Activated T-cell treated with anti-CD3 and anti-CD28 coated beads, Interleukin-2, amount 50 U/mL, for 72 hours (primary cell): ENCODE measurements at regions not wholly inside any gene's neighbourhood (a gene's known extent, or its start where the extent isn't known, plus 50 kb on each side); places are given as distances from the start of the nearest gene placed in this dataset.
A peak's percentile ranks its signal among the peaks of the same experiment; 100 is the strongest.

Experiments
- ATAC-seq, 2 donors: fragments of 150-1000 bp; cut with Tn5 transposase; replicated peaks in 1 of 2; 2 replicates each; pipeline ENCODE4 v1.10.0; 2021; ENCODE audit warnings: moderate library complexity in 2 of 2, mild to moderate bottlenecking in 1 of 2
- DNase-seq, 2 donors: peaks; one replicate each; pipeline ENCODE4 v3.0.0; 2021 to 2022; ENCODE audit warnings: mixed read lengths in 1 of 2
- H3K27ac Mint-ChIP-seq: one replicate; pipeline ENCODE4 v1.8.0; 2022; ENCODE audit warnings: mild to moderate bottlenecking, moderate library complexity, mixed read lengths
- H3K27me3 Mint-ChIP-seq: one replicate; pipeline ENCODE4 v1.8.0; 2022; ENCODE audit warnings: low read depth, mixed read lengths
- H3K36me3 Mint-ChIP-seq, 2 donors: one replicate each; pipeline ENCODE4 v1.8.0; 2022; ENCODE audit warnings: mixed read lengths in 2 of 2, mild to moderate bottlenecking in 1 of 2; ENCODE audit not compliant: insufficient read depth in 2 of 2
- H3K4me1 Mint-ChIP-seq: one replicate; pipeline ENCODE4 v1.8.0; 2022; ENCODE audit warnings: low read depth, mixed read lengths
- H3K4me3 Mint-ChIP-seq, 2 donors: one replicate each; pipeline ENCODE4 v1.8.0; 2022; ENCODE audit warnings: mild to moderate bottlenecking in 2 of 2, mixed read lengths in 2 of 2, moderate library complexity in 2 of 2
- H3K9me3 Mint-ChIP-seq, 2 donors: one replicate each; pipeline ENCODE4 v1.8.0; 2022; ENCODE audit warnings: mixed read lengths in 2 of 2

- Mint-ChIP-seq H3K27ac (no peak overlapping the region), H3K36me3 (peaks cover 0 to 4% of the 10 kb centered on the region in 2 donors), H3K4me1 (no peaks in the 10 kb centered on the region), H3K27me3 (no peaks in the 10 kb centered on the region), H3K4me3 (no peak overlapping the region), H3K9me3 (peaks cover 5 to 6% of the 10 kb centered on the region in 2 donors)
- DNase-seq, result no peak
- ATAC-seq, result no peak
These were observed 79.2 kb upstream of the CLMN start for GRCh38 chr14:95398630-95399547.

GRCh38 chr14:95397325-95397724 lies 77.6 kb upstream of the CLMN start:
- Mint-ChIP-seq H3K9me3 (peaks cover 5 to 6% of the 10 kb centered on the region in 2 donors), H3K36me3 (peaks cover 0 to 4% of the 10 kb centered on the region in 2 donors), H3K4me3 (no peak overlapping the region), H3K27ac (no peak overlapping the region), H3K27me3 (no peaks in the 10 kb centered on the region), H3K4me1 (no peaks in the 10 kb centered on the region)
- ATAC-seq (peak in 1 of 2 donors; percentile 9), DNase-seq (no peak)

- ATAC-seq, result no peak
- peaks cover 5 to 6% of the 10 kb centered on the region in 2 donors for H3K9me3 Mint-ChIP-seq
These were observed 76.5 kb upstream of the CLMN start for GRCh38 chr14:95396221-95396620.

GRCh38 chr14:95395098-95395737 lies 75.5 kb upstream of the CLMN start:
- Mint-ChIP-seq H3K4me3 (no peak overlapping the region), H3K4me1 (no peaks in the 10 kb centered on the region), H3K27ac (no peak overlapping the region), H3K27me3 (peaks cover 5% of the 10 kb centered on the region), H3K36me3 (peaks cover 0 to 4% of the 10 kb centered on the region in 2 donors), H3K9me3 (peaks cover 5 to 8% of the 10 kb centered on the region in 2 donors)
- peak in 1 of 2 donors; percentile 38 for ATAC-seq
- no peak for DNase-seq

More at GRCh38 chr14:95396221-95396620, 76.5 kb upstream of the CLMN start:
- no peak overlapping the region for H3K27ac Mint-ChIP-seq
- no peak overlapping the region for H3K4me3 Mint-ChIP-seq
- no peak for DNase-seq
- H3K4me1 Mint-ChIP-seq, result no peaks in the 10 kb centered on the region
- H3K36me3 Mint-ChIP-seq, result peaks cover 0 to 4% of the 10 kb centered on the region in 2 donors
- peaks cover 4% of the 10 kb centered on the region for H3K27me3 Mint-ChIP-seq

GRCh38 chr14:95394297-95395097 lies 74.8 kb upstream of the CLMN start:
- no peaks in the 10 kb centered on the region for H3K4me1 Mint-ChIP-seq
- H3K36me3 Mint-ChIP-seq, result peaks cover 0 to 4% of the 10 kb centered on the region in 2 donors
- no peak overlapping the region for H3K27ac Mint-ChIP-seq

GRCh38 chr14:95392841-95393240 lies 73.1 kb upstream of the CLMN start:
- Mint-ChIP-seq H3K36me3 (peaks cover 0 to 6% of the 10 kb centered on the region in 2 donors), H3K9me3 (peaks cover 5 to 8% of the 10 kb centered on the region in 2 donors), H3K4me1 (no peaks in the 10 kb centered on the region), H3K27me3 (peaks cover 10% of the 10 kb centered on the region), H3K4me3 (no peak overlapping the region), H3K27ac (no peak overlapping the region)
- DNase-seq (no peak), ATAC-seq (no peak)

More at GRCh38 chr14:95394297-95395097, 74.8 kb upstream of the CLMN start:
- Mint-ChIP-seq H3K4me3 (no peak overlapping the region), H3K27me3 (peaks cover 5% of the 10 kb centered on the region), H3K9me3 (peaks cover 5 to 8% of the 10 kb centered on the region in 2 donors)
- ATAC-seq (no peak), DNase-seq (no peak)

- H3K27me3 Mint-ChIP-seq, result peaks cover 16% of the 10 kb centered on the region
- H3K9me3 Mint-ChIP-seq, result peaks cover 5 to 8% of the 10 kb centered on the region in 2 donors
- no peak overlapping the region for H3K4me3 Mint-ChIP-seq
- H3K36me3 Mint-ChIP-seq, result peaks cover 0 to 6% of the 10 kb centered on the region in 2 donors
- H3K4me1 Mint-ChIP-seq, result no peaks in the 10 kb centered on the region
- ATAC-seq, result no peak
- no peak overlapping the region for H3K27ac Mint-ChIP-seq
- DNase-seq, result no peak
These were observed 71.6 kb upstream of the CLMN start for GRCh38 chr14:95391331-95391730.

- no peak for DNase-seq
- peaks cover 5 to 7% of the 10 kb centered on the region in 2 donors for H3K9me3 Mint-ChIP-seq
These were observed 69.8 kb upstream of the CLMN start for GRCh38 chr14:95389471-95390011.

GRCh38 chr14:95388699-95389098 lies 69.0 kb upstream of the CLMN start:
- Mint-ChIP-seq H3K9me3 (peaks cover 0 to 1% of the 10 kb centered on the region in 2 donors), H3K27ac (no peak overlapping the region), H3K4me1 (no peaks in the 10 kb centered on the region), H3K27me3 (peaks cover 22% of the 10 kb centered on the region), H3K36me3 (peaks cover 0 to 2% of the 10 kb centered on the region in 2 donors), H3K4me3 (no peak overlapping the region)
- no peak for DNase-seq
- ATAC-seq, result no peak

More at GRCh38 chr14:95389471-95390011, 69.8 kb upstream of the CLMN start:
- Mint-ChIP-seq H3K4me1 (no peaks in the 10 kb centered on the region), H3K36me3 (peaks cover 0 to 6% of the 10 kb centered on the region in 2 donors), H3K27ac (no peak overlapping the region), H3K4me3 (no peak overlapping the region), H3K27me3 (peaks cover 22% of the 10 kb centered on the region)
- no peak for ATAC-seq

GRCh38 chr14:95387826-95388445 lies 68.2 kb upstream of the CLMN start:
- peaks cover 0 to 1% of the 10 kb centered on the region in 2 donors for H3K9me3 Mint-ChIP-seq

GRCh38 chr14:95386536-95387095 lies 66.9 kb upstream of the CLMN start:
- Mint-ChIP-seq H3K36me3 (peaks cover 0 to 2% of the 10 kb centered on the region in 2 donors), H3K27ac (no peak overlapping the region), H3K27me3 (peaks cover 21% of the 10 kb centered on the region), H3K4me1 (no peaks in the 10 kb centered on the region), H3K4me3 (no peak overlapping the region), H3K9me3 (peaks cover 1% of the 10 kb centered on the region in 2 donors)
- no peak for DNase-seq
- ATAC-seq, result no peak

More at GRCh38 chr14:95387826-95388445, 68.2 kb upstream of the CLMN start:
- Mint-ChIP-seq H3K27me3 (peaks cover 22% of the 10 kb centered on the region), H3K27ac (no peak overlapping the region), H3K4me3 (no peak overlapping the region), H3K36me3 (peaks cover 0 to 2% of the 10 kb centered on the region in 2 donors), H3K4me1 (no peaks in the 10 kb centered on the region)
- no peak for DNase-seq
- ATAC-seq, result no peak

GRCh38 chr14:95385701-95386100 lies 66.0 kb upstream of the CLMN start:
- no peak for DNase-seq
- Mint-ChIP-seq H3K27me3 (peaks cover 17% of the 10 kb centered on the region), H3K27ac (no peak overlapping the region), H3K4me1 (no peaks in the 10 kb centered on the region), H3K9me3 (peaks cover 1 to 3% of the 10 kb centered on the region in 2 donors), H3K36me3 (peaks cover 0 to 2% of the 10 kb centered on the region in 2 donors), H3K4me3 (no peak overlapping the region)
- ATAC-seq, result no peak
